IMR-90 (cell line): ENCODE measurements at regions not wholly inside any gene's neighbourhood (a gene's known extent, or its start where the extent isn't known, plus 50 kb on each side); places are given as distances from the start of the nearest gene placed in this dataset.

ENCODE experiments used
- BHLHE40 ChIP-seq: fragments of 150-350 bp; IDR thresholded peaks from 2 replicates; pipeline ENCODE4 v1.6.1; 2016; ENCODE audit warnings: mild to moderate bottlenecking, low read depth, low read length
- CEBPB ChIP-seq: IDR thresholded peaks from 2 replicates; pipeline ENCODE4 v1.6.1; 2012; ENCODE audit warnings: low read depth, low read length, improper control_type of control experiment
- FOS ChIP-seq: fragments of 150-350 bp; IDR thresholded peaks from 2 replicates; pipeline ENCODE4 v1.6.1; 2016; ENCODE audit warnings: low read depth, low read length
- MAZ ChIP-seq: IDR thresholded peaks from 2 replicates; pipeline ENCODE4 v1.6.1; 2012; ENCODE audit warnings: low read depth, mild to moderate bottlenecking, low read length, improper control_type of control experiment, moderate library complexity, borderline replicate concordance
- MXI1 ChIP-seq: IDR thresholded peaks from 2 replicates; pipeline ENCODE4 v1.6.1; 2012; ENCODE audit warnings: low read depth, mild to moderate bottlenecking, low read length, moderate library complexity, borderline replicate concordance
- POLR2A ChIP-seq: IDR thresholded peaks from 2 replicates; pipeline ENCODE4 v1.6.1; 2012; ENCODE audit warnings: mild to moderate bottlenecking, low read depth, low read length
- RAD21 ChIP-seq: IDR thresholded peaks from 2 replicates; pipeline ENCODE4 v1.6.1; 2012; ENCODE audit warnings: low read length, improper control_type of control experiment
- RFX5 ChIP-seq: IDR thresholded peaks from 2 replicates; pipeline ENCODE4 v1.8.0; 2012; ENCODE audit warnings: low read depth, mild to moderate bottlenecking, low read length, moderate library complexity
- SMC3 ChIP-seq: fragments of 150-350 bp; IDR thresholded peaks from 2 replicates; pipeline ENCODE4 v1.6.1; 2016; ENCODE audit warnings: low read depth, mild to moderate bottlenecking, antibody characterized with exemption, low read length, moderate library complexity
- TF ChIP-seq, protein P1 (sequence below): conservative IDR thresholded peaks from 2 replicates; pipeline ENCODE4 v1.5.1; 2012; ENCODE audit warnings: mild to moderate bottlenecking, low read depth, low read length, improper control_type of control experiment
- TF ChIP-seq, protein P2 (sequence below): fragments of 150-350 bp; IDR thresholded peaks from 2 replicates; pipeline ENCODE4 v1.6.1; 2016; ENCODE audit warnings: low read depth, mild to moderate bottlenecking, low read length, moderate library complexity, borderline replicate concordance

DNA sequence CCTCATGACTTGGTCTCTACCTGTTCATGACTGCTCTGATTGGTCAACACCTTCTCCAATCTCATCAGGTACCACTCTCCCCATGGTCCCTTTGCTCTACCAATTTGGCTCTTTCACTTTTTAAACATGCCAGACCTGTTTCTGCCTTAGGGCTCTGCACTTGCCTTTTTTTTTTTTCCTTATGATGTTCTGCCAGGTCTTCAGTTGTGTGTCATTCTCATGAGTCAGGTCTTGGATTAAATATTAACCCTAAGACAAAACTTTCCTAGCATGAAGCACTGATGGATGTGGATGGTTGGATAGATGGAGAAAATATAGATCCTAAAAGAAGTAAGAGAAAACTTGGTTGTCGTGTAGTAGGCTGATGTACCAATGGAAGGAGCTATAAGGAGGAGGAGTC is 219.3 kb downstream of the TTC32 start:
- TF ChIP-seq RAD21 (no peak), CEBPB (no peak), SMC3 (no peak), MAZ (no peak), POLR2A (no peak), FOS (no peak), BHLHE40 (no peak), MXI1 (no peak), RFX5 (no peak)
- TF ChIP-seq, protein P1, sequence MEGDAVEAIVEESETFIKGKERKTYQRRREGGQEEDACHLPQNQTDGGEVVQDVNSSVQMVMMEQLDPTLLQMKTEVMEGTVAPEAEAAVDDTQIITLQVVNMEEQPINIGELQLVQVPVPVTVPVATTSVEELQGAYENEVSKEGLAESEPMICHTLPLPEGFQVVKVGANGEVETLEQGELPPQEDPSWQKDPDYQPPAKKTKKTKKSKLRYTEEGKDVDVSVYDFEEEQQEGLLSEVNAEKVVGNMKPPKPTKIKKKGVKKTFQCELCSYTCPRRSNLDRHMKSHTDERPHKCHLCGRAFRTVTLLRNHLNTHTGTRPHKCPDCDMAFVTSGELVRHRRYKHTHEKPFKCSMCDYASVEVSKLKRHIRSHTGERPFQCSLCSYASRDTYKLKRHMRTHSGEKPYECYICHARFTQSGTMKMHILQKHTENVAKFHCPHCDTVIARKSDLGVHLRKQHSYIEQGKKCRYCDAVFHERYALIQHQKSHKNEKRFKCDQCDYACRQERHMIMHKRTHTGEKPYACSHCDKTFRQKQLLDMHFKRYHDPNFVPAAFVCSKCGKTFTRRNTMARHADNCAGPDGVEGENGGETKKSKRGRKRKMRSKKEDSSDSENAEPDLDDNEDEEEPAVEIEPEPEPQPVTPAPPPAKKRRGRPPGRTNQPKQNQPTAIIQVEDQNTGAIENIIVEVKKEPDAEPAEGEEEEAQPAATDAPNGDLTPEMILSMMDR: no peak
- TF ChIP-seq, protein P2, sequence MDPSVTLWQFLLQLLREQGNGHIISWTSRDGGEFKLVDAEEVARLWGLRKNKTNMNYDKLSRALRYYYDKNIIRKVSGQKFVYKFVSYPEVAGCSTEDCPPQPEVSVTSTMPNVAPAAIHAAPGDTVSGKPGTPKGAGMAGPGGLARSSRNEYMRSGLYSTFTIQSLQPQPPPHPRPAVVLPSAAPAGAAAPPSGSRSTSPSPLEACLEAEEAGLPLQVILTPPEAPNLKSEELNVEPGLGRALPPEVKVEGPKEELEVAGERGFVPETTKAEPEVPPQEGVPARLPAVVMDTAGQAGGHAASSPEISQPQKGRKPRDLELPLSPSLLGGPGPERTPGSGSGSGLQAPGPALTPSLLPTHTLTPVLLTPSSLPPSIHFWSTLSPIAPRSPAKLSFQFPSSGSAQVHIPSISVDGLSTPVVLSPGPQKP: no peak
